ENCODE measurements at regions not wholly inside any gene's neighbourhood (a gene's known extent, or its start where the extent isn't known, plus 50 kb on each side); places are given as distances from the start of the nearest gene placed in this dataset.

GRCh38 chr2:9063023-9063606 lies 59.6 kb upstream of the MBOAT2 start:
- TF ChIP-seq CTCF (CRISPR knock-in tag; IDR thresholded peaks at IDR 0.05) (no peak), GTF2F1 (IDR thresholded peaks at IDR 0.05; ENCODE audit: low read length) (no peak), HMG20A (CRISPR knock-in tag; IDR thresholded peaks at IDR 0.05; ENCODE audit: borderline replicate concordance) (no peak), KLF13 (CRISPR knock-in tag; IDR thresholded peaks at IDR 0.05) (no peak), FOXK2 (IDR thresholded peaks at IDR 0.05) (no peak), POLR2AphosphoS5 (IDR thresholded peaks at IDR 0.05; ENCODE audit: low read depth, low read length) (no peak), MYNN (CRISPR knock-in tag; IDR thresholded peaks at IDR 0.05; ENCODE audit: low read depth) (no peak)
- TF ChIP-seq, protein P1, sequence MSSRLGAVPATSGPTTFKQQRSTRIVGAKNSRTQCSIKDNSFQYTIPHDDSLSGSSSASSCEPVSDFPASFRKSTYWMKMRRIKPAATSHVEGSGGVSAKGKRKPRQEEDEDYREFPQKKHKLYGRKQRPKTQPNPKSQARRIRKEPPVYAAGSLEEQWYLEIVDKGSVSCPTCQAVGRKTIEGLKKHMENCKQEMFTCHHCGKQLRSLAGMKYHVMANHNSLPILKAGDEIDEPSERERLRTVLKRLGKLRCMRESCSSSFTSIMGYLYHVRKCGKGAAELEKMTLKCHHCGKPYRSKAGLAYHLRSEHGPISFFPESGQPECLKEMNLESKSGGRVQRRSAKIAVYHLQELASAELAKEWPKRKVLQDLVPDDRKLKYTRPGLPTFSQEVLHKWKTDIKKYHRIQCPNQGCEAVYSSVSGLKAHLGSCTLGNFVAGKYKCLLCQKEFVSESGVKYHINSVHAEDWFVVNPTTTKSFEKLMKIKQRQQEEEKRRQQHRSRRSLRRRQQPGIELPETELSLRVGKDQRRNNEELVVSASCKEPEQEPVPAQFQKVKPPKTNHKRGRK (CRISPR knock-in tag; IDR thresholded peaks at IDR 0.05), result no peak
- TF ChIP-seq, protein P2, sequence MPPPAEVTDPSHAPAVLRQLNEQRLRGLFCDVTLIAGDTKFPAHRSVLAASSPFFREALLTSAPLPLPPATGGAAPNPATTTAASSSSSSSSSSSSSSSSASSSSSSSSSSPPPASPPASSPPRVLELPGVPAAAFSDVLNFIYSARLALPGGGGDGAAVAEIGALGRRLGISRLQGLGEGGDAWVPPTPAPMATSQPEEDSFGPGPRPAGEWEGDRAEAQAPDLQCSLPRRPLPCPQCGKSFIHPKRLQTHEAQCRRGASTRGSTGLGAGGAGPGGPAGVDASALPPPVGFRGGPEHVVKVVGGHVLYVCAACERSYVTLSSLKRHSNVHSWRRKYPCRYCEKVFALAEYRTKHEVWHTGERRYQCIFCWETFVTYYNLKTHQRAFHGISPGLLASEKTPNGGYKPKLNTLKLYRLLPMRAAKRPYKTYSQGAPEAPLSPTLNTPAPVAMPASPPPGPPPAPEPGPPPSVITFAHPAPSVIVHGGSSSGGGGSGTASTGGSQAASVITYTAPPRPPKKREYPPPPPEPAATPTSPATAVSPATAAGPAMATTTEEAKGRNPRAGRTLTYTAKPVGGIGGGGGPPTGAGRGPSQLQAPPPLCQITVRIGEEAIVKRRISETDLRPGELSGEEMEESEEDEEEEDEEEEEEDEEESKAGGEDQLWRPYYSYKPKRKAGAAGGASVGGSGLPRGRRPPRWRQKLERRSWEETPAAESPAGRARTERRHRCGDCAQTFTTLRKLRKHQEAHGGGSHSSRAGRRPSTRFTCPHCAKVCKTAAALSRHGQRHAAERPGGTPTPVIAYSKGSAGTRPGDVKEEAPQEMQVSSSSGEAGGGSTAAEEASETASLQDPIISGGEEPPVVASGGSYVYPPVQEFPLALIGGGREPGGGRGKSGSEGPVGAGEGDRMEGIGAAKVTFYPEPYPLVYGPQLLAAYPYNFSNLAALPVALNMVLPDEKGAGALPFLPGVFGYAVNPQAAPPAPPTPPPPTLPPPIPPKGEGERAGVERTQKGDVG (CRISPR knock-in tag; IDR thresholded peaks at IDR 0.05; ENCODE audit: borderline replicate concordance), result no peak

Data from HepG2 (cell line).